ENCODE measurements at regions not wholly inside any gene's neighbourhood (a gene's known extent, or its start where the extent isn't known, plus 50 kb on each side); places are given as distances from the start of the nearest gene placed in this dataset.

GRCh38 chr10:31709028-31709427, 219.6 kb downstream of the ARHGAP12 start:
- no peak for DNase-seq

GRCh38 chr10:31708474-31708873, 220.2 kb downstream of the ARHGAP12 start:
- DNase-seq: no peak

GRCh38 chr10:31708046-31708445, 220.6 kb downstream of the ARHGAP12 start:
- DNase-seq: no peak

GRCh38 chr10:31707093-31708039, 221.3 kb downstream of the ARHGAP12 start:
- DNase-seq: peak; percentile 92

- no peak for DNase-seq
Observed at GRCh38 chr10:31706464-31707092, 222.1 kb downstream of the ARHGAP12 start.

- peak; percentile 56 for DNase-seq
Observed at GRCh38 chr10:31705136-31705535, 223.5 kb downstream of the ARHGAP12 start.

- no peak for DNase-seq
Observed at GRCh38 chr10:31704195-31704594, 224.4 kb downstream of the ARHGAP12 start.

GRCh38 chr10:31702954-31703353, 225.7 kb downstream of the ARHGAP12 start:
- DNase-seq: no peak

- DNase-seq: peak; percentile 79
Observed at GRCh38 chr10:31702005-31702404, 226.6 kb downstream of the ARHGAP12 start.

- peak; percentile 49 for DNase-seq
Observed at GRCh38 chr10:31701546-31701945, 227.1 kb downstream of the ARHGAP12 start.

- peak; percentile 38 for DNase-seq
Observed at GRCh38 chr10:31700181-31700611, 228.4 kb downstream of the ARHGAP12 start.

- peak; percentile 69 for DNase-seq
Observed at GRCh38 chr10:31698181-31698830, 230.3 kb downstream of the ARHGAP12 start.

- DNase-seq: peak; percentile 84
Observed at GRCh38 chr10:31697271-31698180, 231.1 kb downstream of the ARHGAP12 start.

- no peak for DNase-seq
Observed at GRCh38 chr10:31694929-31695837, 233.4 kb downstream of the ARHGAP12 start.

- no peak for DNase-seq
Observed at GRCh38 chr10:31694126-31694685, 234.4 kb downstream of the ARHGAP12 start.

- peak; percentile 50 for DNase-seq
Observed at GRCh38 chr10:31693491-31693890, 235.1 kb downstream of the ARHGAP12 start.

GRCh38 chr10:31689233-31689632, 239.4 kb downstream of the ARHGAP12 start:
- no peak for DNase-seq

- no peak for DNase-seq
Observed at GRCh38 chr10:31687663-31688482, 240.8 kb downstream of the ARHGAP12 start.

- no peak for DNase-seq
Observed at GRCh38 chr10:31686599-31686998, 242.0 kb downstream of the ARHGAP12 start.

GRCh38 chr10:31683682-31684081, 244.9 kb downstream of the ARHGAP12 start:
- no peak for DNase-seq

Measured in inflammatory macrophage treated with lipopolysaccharide for 4 hours (primary cell).